ENCODE measurements at regions not wholly inside any gene's neighbourhood (a gene's known extent, or its start where the extent isn't known, plus 50 kb on each side); places are given as distances from the start of the nearest gene placed in this dataset.

DNA sequence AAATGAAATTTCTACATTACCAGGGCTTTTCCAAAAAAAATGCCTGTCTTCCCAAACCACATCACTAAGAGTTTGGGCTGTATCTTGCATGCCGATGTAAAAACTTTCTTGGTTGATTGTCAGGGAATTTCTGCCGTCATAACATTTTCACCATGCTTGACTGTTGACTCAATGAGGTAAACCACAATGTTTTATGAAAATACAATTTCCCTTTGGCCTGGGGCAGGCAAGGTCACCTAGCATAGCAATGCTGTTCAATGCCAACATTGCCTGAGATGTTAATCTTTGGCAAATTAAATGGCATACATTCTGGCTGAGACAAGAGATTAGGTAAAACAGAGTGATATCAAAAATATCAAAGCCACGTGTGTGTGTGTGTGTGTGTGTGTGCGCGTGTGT lies 137.1 kb upstream of the TBL1X start:
- TF ChIP-seq, protein P1, sequence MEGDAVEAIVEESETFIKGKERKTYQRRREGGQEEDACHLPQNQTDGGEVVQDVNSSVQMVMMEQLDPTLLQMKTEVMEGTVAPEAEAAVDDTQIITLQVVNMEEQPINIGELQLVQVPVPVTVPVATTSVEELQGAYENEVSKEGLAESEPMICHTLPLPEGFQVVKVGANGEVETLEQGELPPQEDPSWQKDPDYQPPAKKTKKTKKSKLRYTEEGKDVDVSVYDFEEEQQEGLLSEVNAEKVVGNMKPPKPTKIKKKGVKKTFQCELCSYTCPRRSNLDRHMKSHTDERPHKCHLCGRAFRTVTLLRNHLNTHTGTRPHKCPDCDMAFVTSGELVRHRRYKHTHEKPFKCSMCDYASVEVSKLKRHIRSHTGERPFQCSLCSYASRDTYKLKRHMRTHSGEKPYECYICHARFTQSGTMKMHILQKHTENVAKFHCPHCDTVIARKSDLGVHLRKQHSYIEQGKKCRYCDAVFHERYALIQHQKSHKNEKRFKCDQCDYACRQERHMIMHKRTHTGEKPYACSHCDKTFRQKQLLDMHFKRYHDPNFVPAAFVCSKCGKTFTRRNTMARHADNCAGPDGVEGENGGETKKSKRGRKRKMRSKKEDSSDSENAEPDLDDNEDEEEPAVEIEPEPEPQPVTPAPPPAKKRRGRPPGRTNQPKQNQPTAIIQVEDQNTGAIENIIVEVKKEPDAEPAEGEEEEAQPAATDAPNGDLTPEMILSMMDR (IDR thresholded peaks at IDR 0.05) = no peak
- no peak for TF ChIP-seq POLR2A (IDR thresholded peaks at IDR 0.05)
